HG02798 (cell line): ENCODE measurements at regions not wholly inside any gene's neighbourhood (a gene's known extent, or its start where the extent isn't known, plus 50 kb on each side); places are given as distances from the start of the nearest gene placed in this dataset.
"Not testable (repeated sequence)": the region's sequence is repeated elsewhere in the genome, so short reads cannot be mapped to it uniquely, and the experiment has no call there.

Experiments used
- ATAC-seq: cut with Tn5 transposase; IDR thresholded peaks from one replicate; pipeline ENCODE4 v1.9.1; 2021; ENCODE audit warnings: mild to moderate bottlenecking; ENCODE audit not compliant: unreplicated experiment, poor library complexity

- ATAC-seq: no peak
Observed at GRCh38 chr1:196160066-196160795, 448.0 kb downstream of the KCNT2 start.

- ATAC-seq: no peak
Observed at GRCh38 chr1:196155586-196155985, 452.7 kb downstream of the KCNT2 start.

- ATAC-seq: peak; percentile 58
Observed at GRCh38 chr1:196152975-196153374, 455.3 kb downstream of the KCNT2 start.

- ATAC-seq: peak; percentile 62
Observed at GRCh38 chr1:196152086-196152485, 456.2 kb downstream of the KCNT2 start.

GRCh38 chr1:196148367-196148970 lies 459.8 kb downstream of the KCNT2 start:
- peak; percentile 50 for ATAC-seq

- ATAC-seq: no peak
Observed at GRCh38 chr1:196147530-196147929, 460.7 kb downstream of the KCNT2 start.

GRCh38 chr1:196145151-196145550 lies 463.1 kb downstream of the KCNT2 start:
- ATAC-seq: not testable (repeated sequence)

- no peak for ATAC-seq
Observed at GRCh38 chr1:196144588-196144987, 463.7 kb downstream of the KCNT2 start.

- no peak for ATAC-seq
Observed at GRCh38 chr1:196143602-196144342, 464.5 kb downstream of the KCNT2 start.

- ATAC-seq: no peak
Observed at GRCh38 chr1:196142111-196142640, 466.1 kb downstream of the KCNT2 start.

- no peak for ATAC-seq
Observed at GRCh38 chr1:196136396-196136795, 471.8 kb downstream of the KCNT2 start.

GRCh38 chr1:196131691-196132090 lies 476.5 kb downstream of the KCNT2 start:
- no peak for ATAC-seq

- ATAC-seq: no peak
Observed at GRCh38 chr1:196128835-196129234, 479.4 kb downstream of the KCNT2 start.

- ATAC-seq: no peak
Observed at GRCh38 chr1:196121181-196121580, 487.1 kb downstream of the KCNT2 start.

- no peak for ATAC-seq
Observed at GRCh38 chr1:196115646-196116045, 492.6 kb downstream of the KCNT2 start.

GRCh38 chr1:196114193-196114592 lies 494.0 kb downstream of the KCNT2 start:
- no peak for ATAC-seq

GRCh38 chr1:196108990-196109389 lies 499.2 kb downstream of the KCNT2 start:
- ATAC-seq: not testable (repeated sequence)

- no peak for ATAC-seq
Observed at GRCh38 chr1:196105901-196106300, 502.3 kb downstream of the KCNT2 start.

GRCh38 chr1:196102826-196103225 lies 505.4 kb downstream of the KCNT2 start:
- no peak for ATAC-seq

- no peak for ATAC-seq
Observed at GRCh38 chr1:196098000-196098399, 510.2 kb downstream of the KCNT2 start.

GRCh38 chr1:196094821-196095220 lies 513.4 kb downstream of the KCNT2 start:
- ATAC-seq: no peak
